Progenitor cell of endocrine pancreas (in vitro differentiated cells): ENCODE measurements at regions not wholly inside any gene's neighbourhood (a gene's known extent, or its start where the extent isn't known, plus 50 kb on each side); places are given as distances from the start of the nearest gene placed in this dataset.
A peak's percentile ranks its signal among the peaks of the same experiment; 100 is the strongest.

Experiments used
- DNase-seq: peaks from one replicate; pipeline ENCODE4 v3.0.0; 2021; ENCODE audit warnings: low spot score; ENCODE audit not compliant: unreplicated experiment
- H3K27ac Mint-ChIP-seq: 2 replicates; pipeline ENCODE4 v1.8.0; 2021; ENCODE audit warnings: mild to moderate bottlenecking, moderate library complexity, mixed read lengths
- H3K27me3 Mint-ChIP-seq: 2 replicates; pipeline ENCODE4 v1.8.0; 2021; ENCODE audit warnings: mixed read lengths
- H3K36me3 Mint-ChIP-seq: 2 replicates; pipeline ENCODE4 v1.8.0; 2022; ENCODE audit warnings: mixed read lengths; ENCODE audit not compliant: insufficient read depth
- H3K4me1 Mint-ChIP-seq: 2 replicates; pipeline ENCODE4 v1.8.0; 2021; ENCODE audit warnings: low read depth, mixed read lengths
- H3K4me3 Mint-ChIP-seq: 2 replicates; pipeline ENCODE4 v1.8.0; 2021; ENCODE audit warnings: low read depth, mild to moderate bottlenecking, moderate library complexity, mixed read lengths
- H3K9me3 Mint-ChIP-seq: 2 replicates; pipeline ENCODE4 v1.8.0; 2021; ENCODE audit warnings: low read depth, mixed read lengths
- TF ChIP-seq, protein P1 (sequence below): fragments of 200-600 bp; sonication (generic); IDR thresholded peaks from one replicate; pipeline ENCODE4 v1.5.0; 2021; ENCODE audit warnings: antibody characterized with exemption, mild to moderate bottlenecking; ENCODE audit not compliant: unreplicated experiment

DNA sequence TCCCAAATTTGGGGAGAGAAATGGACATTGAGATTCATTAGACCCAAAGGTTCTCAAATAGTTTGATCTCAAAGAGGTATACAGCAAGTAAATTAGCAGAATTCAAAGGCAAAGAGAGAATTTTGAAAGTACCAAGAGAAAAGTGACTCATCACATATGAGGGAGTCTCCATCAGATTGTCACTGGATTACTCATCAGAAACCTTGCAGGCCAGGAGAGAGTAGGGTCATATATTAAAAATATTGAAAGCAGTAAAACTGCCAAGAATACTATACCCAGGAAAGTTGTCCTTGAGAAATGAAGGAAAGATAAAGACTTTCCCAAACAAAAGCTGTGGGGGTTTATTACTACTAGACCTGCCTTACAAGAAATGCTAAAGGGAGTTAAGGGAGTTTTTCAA lies 140.6 kb downstream of the TMEM168 start:
- no peaks in the 10 kb centered on the region for H3K4me1 Mint-ChIP-seq
- H3K9me3 Mint-ChIP-seq: peaks cover 17% of the 10 kb centered on the region
- H3K4me3 Mint-ChIP-seq: no peak overlapping the region
- no peak for DNase-seq
- H3K36me3 Mint-ChIP-seq: no peaks in the 10 kb centered on the region
- TF ChIP-seq, protein P1, sequence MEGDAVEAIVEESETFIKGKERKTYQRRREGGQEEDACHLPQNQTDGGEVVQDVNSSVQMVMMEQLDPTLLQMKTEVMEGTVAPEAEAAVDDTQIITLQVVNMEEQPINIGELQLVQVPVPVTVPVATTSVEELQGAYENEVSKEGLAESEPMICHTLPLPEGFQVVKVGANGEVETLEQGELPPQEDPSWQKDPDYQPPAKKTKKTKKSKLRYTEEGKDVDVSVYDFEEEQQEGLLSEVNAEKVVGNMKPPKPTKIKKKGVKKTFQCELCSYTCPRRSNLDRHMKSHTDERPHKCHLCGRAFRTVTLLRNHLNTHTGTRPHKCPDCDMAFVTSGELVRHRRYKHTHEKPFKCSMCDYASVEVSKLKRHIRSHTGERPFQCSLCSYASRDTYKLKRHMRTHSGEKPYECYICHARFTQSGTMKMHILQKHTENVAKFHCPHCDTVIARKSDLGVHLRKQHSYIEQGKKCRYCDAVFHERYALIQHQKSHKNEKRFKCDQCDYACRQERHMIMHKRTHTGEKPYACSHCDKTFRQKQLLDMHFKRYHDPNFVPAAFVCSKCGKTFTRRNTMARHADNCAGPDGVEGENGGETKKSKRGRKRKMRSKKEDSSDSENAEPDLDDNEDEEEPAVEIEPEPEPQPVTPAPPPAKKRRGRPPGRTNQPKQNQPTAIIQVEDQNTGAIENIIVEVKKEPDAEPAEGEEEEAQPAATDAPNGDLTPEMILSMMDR: no peak
- H3K27ac Mint-ChIP-seq: no peak overlapping the region
- no peaks in the 10 kb centered on the region for H3K27me3 Mint-ChIP-seq

DNA sequence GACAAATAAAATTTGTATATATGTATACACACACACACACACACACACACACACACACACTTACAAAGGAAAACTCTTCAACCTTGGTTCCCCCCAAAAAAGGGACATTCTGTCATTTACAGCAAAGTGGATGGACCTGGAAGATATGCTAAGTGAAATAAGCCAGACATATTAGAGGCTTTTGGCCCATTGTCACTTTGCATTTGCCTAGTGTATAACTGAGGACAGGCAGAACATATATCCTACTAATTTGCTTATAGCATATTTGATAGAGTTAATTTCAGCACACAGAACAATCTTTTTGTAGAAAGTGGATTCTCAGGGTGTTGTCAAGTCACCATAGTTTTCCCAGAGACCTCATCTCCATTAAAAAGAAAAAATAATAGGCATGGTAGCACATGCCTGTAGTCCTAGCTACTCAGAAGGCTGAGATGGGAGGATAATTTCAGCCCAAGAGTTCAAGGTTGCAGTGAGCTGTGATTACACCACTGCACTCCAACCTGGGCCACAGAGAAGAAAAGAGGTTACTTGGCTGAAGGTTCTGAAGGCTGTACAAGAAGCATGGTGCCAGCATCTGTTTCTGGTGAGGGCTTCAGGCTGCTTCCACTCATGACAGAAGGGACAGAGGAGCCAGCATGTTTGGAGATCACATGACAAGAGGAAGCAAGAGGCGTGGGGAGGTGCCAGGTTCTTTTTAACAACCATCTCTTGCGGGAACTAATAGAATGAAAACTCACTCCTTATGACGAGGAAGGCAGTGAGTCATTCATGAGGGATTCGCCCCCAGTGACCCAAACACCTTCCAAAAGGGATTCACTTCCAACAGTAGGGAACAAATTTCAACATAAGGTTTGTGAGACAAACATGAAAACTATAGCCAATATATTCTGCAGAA lies 135.6 kb downstream of the TMEM168 start:
- no peaks in the 10 kb centered on the region for H3K36me3 Mint-ChIP-seq
- DNase-seq: no peak
- H3K27me3 Mint-ChIP-seq: no peaks in the 10 kb centered on the region
- TF ChIP-seq, protein P1: no peak
- H3K4me1 Mint-ChIP-seq: peaks cover 4% of the 10 kb centered on the region
- no peak overlapping the region for H3K4me3 Mint-ChIP-seq
- no peak overlapping the region for H3K27ac Mint-ChIP-seq
- peaks cover 17% of the 10 kb centered on the region for H3K9me3 Mint-ChIP-seq

DNA sequence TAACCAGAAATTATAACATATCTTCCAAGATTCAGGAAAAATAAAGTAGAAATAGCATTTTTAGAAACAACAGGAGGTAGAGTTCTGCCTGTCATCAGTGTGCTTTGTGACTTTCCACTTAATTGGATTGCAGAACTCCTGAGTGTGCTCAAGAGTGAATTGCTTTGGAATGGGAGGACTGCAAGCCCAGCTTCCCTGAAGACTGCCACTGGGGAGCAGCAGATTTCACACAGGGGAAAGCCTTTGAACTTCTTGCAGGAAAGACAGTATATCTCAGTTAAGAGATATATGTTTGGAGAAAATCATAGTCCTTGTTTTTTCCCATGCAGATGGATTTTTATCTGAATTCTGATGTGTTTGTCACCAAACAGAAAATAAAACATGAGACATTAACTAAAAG lies 124.5 kb downstream of the TMEM168 start:
- no peak overlapping the region for H3K27ac Mint-ChIP-seq
- peaks cover 3% of the 10 kb centered on the region for H3K9me3 Mint-ChIP-seq
- DNase-seq: no peak
- H3K4me1 Mint-ChIP-seq: no peaks in the 10 kb centered on the region
- H3K27me3 Mint-ChIP-seq: peaks cover 3% of the 10 kb centered on the region
- TF ChIP-seq, protein P1: peak; percentile 20
- H3K36me3 Mint-ChIP-seq: no peaks in the 10 kb centered on the region
- H3K4me3 Mint-ChIP-seq: no peak overlapping the region

DNA sequence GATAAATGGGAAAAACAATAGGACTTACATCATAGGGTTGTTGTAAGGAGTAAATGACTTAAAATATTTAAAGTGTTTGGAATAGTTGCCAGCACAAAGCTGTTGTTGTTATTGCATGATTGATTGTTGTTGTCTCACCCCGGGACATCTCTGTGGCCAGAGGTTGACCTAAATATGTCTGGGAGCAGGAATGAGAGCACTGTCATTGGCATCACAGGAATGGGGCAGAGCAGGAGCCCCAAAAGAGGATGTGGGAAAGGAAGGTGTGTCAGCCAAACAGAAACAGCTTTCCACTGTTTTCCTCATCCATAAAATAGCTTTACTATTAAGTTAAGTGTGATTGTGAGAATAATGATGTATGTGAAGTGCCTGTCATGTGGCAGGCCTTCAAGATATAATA lies 121.6 kb downstream of the TMEM168 start:
- H3K9me3 Mint-ChIP-seq: no peaks in the 10 kb centered on the region
- DNase-seq: no peak
- no peak overlapping the region for H3K27ac Mint-ChIP-seq

DNA sequence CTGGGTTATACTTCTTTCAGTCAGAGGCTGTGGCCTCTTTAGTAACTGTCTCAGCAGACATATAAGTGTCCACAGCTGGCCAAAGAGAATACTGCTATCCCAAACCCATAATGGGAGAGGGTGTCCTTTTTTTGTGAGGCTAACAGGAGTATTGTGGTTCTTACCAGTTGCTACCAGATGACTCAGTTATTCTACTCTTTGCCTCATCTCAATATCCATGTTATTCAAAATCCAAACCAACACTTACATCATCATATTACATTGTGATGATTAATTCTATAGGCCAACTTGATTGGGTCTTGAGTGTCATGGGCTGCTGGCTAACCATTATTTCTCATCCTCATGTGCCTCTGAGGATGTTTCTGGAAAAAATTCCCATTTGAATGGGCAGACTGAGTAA lies 120.9 kb downstream of the TMEM168 start:
- TF ChIP-seq, protein P1: no peak
- H3K4me1 Mint-ChIP-seq: no peaks in the 10 kb centered on the region
- DNase-seq: no peak
- no peak overlapping the region for H3K4me3 Mint-ChIP-seq
- H3K9me3 Mint-ChIP-seq: no peaks in the 10 kb centered on the region
- H3K36me3 Mint-ChIP-seq: no peaks in the 10 kb centered on the region
- peaks cover 12% of the 10 kb centered on the region for H3K27me3 Mint-ChIP-seq
- no peak overlapping the region for H3K27ac Mint-ChIP-seq

More for the DNA sequence above, 121.6 kb downstream of the TMEM168 start:
- Mint-ChIP-seq H3K36me3 (no peaks in the 10 kb centered on the region), H3K4me1 (no peaks in the 10 kb centered on the region), H3K4me3 (no peak overlapping the region), H3K27me3 (peaks cover 6% of the 10 kb centered on the region)
- TF ChIP-seq, protein P1: no peak
